ENCODE measurements at regions not wholly inside any gene's neighbourhood (a gene's known extent, or its start where the extent isn't known, plus 50 kb on each side); places are given as distances from the start of the nearest gene placed in this dataset.

DNA sequence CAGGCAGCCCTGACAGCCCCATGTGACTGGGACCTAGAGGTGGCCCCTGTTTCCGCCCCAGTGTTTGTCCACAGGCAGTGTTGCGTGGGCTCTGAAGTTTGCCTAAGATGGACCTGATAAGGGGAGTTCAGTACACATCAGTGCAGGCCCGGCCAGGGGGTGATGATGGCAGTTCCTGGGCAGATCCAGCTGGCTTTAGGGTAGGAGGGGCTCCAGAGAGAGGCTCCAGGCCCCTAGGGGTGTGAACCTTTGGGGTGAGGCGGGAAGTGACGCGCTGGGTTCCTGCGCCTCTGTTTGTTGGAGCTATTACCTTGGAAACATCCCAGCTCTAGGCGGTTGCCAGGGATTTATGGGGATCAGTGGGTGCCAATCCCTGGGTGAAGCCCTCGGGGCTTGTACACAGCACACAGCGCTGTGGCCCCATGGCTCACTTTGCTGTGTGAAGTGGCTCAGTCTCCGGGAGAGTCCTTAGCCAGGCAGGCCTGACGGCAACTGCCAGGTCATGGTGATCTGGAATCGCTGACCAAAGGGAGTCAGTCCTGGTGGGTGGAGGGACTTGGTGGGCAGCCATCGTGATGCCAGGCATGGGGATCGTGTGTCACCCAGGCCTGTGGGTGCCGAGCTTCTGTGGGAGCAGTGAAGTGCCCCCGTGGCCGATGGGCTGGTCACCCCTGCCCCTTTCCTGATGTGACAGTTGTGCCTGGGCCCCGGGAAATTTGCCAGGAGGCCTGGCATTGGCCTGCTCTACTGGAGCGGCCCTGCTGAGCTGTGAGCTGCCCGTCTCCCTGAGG lies 146.1 kb downstream of the SEC14L1 start (continued):
- TF ChIP-seq, protein P1, sequence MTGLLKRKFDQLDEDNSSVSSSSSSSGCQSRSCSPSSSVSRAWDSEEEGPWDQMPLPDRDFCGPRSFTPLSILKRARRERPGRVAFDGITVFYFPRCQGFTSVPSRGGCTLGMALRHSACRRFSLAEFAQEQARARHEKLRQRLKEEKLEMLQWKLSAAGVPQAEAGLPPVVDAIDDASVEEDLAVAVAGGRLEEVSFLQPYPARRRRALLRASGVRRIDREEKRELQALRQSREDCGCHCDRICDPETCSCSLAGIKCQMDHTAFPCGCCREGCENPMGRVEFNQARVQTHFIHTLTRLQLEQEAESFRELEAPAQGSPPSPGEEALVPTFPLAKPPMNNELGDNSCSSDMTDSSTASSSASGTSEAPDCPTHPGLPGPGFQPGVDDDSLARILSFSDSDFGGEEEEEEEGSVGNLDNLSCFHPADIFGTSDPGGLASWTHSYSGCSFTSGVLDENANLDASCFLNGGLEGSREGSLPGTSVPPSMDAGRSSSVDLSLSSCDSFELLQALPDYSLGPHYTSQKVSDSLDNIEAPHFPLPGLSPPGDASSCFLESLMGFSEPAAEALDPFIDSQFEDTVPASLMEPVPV (CRISPR knock-in tag; IDR thresholded peaks at IDR 0.05) = peak; percentile 95
- no peak for TF ChIP-seq ZFAT (CRISPR knock-in tag; conservative IDR thresholded peaks at IDR 0.05)
- peak; percentile 92 for TF ChIP-seq SIX4 (CRISPR knock-in tag; IDR thresholded peaks at IDR 0.05)
- TF ChIP-seq, protein P2, sequence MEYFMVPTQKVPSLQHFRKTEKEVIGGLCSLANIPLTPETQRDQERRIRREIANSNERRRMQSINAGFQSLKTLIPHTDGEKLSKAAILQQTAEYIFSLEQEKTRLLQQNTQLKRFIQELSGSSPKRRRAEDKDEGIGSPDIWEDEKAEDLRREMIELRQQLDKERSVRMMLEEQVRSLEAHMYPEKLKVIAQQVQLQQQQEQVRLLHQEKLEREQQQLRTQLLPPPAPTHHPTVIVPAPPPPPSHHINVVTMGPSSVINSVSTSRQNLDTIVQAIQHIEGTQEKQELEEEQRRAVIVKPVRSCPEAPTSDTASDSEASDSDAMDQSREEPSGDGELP (IDR thresholded peaks at IDR 0.05; ENCODE audit: borderline replicate concordance, low read depth) = peak; percentile 97
- no peak for TF ChIP-seq ZNF207 (IDR thresholded peaks at IDR 0.05; ENCODE audit: borderline replicate concordance)
- TF ChIP-seq, protein P3, sequence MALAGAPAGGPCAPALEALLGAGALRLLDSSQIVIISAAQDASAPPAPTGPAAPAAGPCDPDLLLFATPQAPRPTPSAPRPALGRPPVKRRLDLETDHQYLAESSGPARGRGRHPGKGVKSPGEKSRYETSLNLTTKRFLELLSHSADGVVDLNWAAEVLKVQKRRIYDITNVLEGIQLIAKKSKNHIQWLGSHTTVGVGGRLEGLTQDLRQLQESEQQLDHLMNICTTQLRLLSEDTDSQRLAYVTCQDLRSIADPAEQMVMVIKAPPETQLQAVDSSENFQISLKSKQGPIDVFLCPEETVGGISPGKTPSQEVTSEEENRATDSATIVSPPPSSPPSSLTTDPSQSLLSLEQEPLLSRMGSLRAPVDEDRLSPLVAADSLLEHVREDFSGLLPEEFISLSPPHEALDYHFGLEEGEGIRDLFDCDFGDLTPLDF (CRISPR knock-in tag; IDR thresholded peaks at IDR 0.05) = 0 out of 2 replicates have a peak, but pooled peaks have one; percentile 43
- no peak for TF ChIP-seq NFE2 (CRISPR knock-in tag; IDR thresholded peaks at IDR 0.05)
- no peak for TF ChIP-seq SNRNP70 (IDR thresholded peaks at IDR 0.05; ENCODE audit: low read depth, low read length)
- TF ChIP-seq, protein P4, sequence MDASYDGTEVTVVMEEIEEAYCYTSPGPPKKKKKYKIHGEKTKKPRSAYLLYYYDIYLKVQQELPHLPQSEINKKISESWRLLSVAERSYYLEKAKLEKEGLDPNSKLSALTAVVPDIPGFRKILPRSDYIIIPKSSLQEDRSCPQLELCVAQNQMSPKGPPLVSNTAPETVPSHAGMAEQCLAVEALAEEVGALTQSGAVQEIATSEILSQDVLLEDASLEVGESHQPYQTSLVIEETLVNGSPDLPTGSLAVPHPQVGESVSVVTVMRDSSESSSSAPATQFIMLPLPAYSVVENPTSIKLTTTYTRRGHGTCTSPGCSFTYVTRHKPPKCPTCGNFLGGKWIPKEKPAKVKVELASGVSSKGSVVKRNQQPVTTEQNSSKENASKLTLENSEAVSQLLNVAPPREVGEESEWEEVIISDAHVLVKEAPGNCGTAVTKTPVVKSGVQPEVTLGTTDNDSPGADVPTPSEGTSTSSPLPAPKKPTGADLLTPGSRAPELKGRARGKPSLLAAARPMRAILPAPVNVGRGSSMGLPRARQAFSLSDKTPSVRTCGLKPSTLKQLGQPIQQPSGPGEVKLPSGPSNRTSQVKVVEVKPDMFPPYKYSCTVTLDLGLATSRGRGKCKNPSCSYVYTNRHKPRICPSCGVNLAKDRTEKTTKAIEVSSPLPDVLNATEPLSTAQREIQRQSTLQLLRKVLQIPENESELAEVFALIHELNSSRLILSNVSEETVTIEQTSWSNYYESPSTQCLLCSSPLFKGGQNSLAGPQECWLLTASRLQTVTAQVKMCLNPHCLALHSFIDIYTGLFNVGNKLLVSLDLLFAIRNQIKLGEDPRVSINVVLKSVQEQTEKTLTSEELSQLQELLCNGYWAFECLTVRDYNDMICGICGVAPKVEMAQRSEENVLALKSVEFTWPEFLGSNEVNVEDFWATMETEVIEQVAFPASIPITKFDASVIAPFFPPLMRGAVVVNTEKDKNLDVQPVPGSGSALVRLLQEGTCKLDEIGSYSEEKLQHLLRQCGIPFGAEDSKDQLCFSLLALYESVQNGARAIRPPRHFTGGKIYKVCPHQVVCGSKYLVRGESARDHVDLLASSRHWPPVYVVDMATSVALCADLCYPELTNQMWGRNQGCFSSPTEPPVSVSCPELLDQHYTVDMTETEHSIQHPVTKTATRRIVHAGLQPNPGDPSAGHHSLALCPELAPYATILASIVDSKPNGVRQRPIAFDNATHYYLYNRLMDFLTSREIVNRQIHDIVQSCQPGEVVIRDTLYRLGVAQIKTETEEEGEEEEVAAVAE (CRISPR knock-in tag; IDR thresholded peaks at IDR 0.05; ENCODE audit: borderline replicate concordance) = peak; percentile 80; the same call in 1 of the 2 replicates
- TF ChIP-seq, protein P5, sequence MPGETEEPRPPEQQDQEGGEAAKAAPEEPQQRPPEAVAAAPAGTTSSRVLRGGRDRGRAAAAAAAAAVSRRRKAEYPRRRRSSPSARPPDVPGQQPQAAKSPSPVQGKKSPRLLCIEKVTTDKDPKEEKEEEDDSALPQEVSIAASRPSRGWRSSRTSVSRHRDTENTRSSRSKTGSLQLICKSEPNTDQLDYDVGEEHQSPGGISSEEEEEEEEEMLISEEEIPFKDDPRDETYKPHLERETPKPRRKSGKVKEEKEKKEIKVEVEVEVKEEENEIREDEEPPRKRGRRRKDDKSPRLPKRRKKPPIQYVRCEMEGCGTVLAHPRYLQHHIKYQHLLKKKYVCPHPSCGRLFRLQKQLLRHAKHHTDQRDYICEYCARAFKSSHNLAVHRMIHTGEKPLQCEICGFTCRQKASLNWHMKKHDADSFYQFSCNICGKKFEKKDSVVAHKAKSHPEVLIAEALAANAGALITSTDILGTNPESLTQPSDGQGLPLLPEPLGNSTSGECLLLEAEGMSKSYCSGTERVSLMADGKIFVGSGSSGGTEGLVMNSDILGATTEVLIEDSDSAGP (CRISPR knock-in tag; IDR thresholded peaks at IDR 0.05; ENCODE audit: borderline replicate concordance) = peak; percentile 92
- peak; percentile 88 for TF ChIP-seq FOXA1 (IDR thresholded peaks at IDR 0.05)
- peak; percentile 100 for TF ChIP-seq FOXA1 (CRISPR knock-in tag; IDR thresholded peaks at IDR 0.05)
- TF ChIP-seq, protein P6, sequence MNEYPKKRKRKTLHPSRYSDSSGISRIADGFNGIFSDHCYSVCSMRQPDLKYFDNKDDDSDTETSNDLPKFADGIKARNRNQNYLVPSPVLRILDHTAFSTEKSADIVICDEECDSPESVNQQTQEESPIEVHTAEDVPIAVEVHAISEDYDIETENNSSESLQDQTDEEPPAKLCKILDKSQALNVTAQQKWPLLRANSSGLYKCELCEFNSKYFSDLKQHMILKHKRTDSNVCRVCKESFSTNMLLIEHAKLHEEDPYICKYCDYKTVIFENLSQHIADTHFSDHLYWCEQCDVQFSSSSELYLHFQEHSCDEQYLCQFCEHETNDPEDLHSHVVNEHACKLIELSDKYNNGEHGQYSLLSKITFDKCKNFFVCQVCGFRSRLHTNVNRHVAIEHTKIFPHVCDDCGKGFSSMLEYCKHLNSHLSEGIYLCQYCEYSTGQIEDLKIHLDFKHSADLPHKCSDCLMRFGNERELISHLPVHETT (CRISPR knock-in tag; conservative IDR thresholded peaks at IDR 0.05) = peak; percentile 77; the same call in 1 of the 2 replicates
- TF ChIP-seq HDAC6 (IDR thresholded peaks at IDR 0.05; ENCODE audit: low read depth, low read length) = no peak
- TF ChIP-seq, protein P7, sequence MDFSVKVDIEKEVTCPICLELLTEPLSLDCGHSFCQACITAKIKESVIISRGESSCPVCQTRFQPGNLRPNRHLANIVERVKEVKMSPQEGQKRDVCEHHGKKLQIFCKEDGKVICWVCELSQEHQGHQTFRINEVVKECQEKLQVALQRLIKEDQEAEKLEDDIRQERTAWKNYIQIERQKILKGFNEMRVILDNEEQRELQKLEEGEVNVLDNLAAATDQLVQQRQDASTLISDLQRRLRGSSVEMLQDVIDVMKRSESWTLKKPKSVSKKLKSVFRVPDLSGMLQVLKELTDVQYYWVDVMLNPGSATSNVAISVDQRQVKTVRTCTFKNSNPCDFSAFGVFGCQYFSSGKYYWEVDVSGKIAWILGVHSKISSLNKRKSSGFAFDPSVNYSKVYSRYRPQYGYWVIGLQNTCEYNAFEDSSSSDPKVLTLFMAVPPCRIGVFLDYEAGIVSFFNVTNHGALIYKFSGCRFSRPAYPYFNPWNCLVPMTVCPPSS (IDR thresholded peaks at IDR 0.05) = no peak
- no peak for TF ChIP-seq ZNF354B (CRISPR knock-in tag; IDR thresholded peaks at IDR 0.05)

Measured in HepG2 (cell line).